ENCODE measurements at regions not wholly inside any gene's neighbourhood (a gene's known extent, or its start where the extent isn't known, plus 50 kb on each side); places are given as distances from the start of the nearest gene placed in this dataset.

DNA sequence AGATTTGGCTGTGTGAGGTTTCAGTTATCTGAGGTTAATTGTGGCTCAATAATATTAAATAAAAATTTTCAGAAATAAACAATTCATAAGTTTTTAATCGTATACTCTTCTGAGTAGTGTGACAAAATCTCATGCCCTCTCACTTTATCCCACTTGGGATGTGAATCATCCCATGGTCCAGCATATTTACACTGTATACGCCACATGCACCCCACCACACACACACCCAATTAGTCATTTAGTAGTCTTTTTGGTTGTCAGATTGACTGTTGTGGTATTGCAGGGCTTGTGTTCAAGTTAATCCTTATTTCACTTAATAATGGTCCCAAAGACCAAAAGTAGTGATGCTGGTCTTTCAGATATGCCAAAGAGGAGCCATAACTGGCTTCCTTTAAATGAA, 66.4 kb upstream of the PCDH9 start:
- Mint-ChIP-seq H3K27me3 (no peaks in the 10 kb centered on the region), H3K4me1 (no peaks in the 10 kb centered on the region), H3K27ac (ENCODE audit: low read depth) (no peak overlapping the region), H3K36me3 (ENCODE audit: insufficient read depth) (no peaks in the 10 kb centered on the region), H3K9me3 (peaks cover 27% of the 10 kb centered on the region), H3K4me3 (no peak overlapping the region)
- ATAC-seq (replicated peaks; ENCODE audit: extremely low read depth, poor library complexity, severe bottlenecking) (no peak), DNase-seq (ENCODE audit: low spot score in 2 of 2) (no peak)

DNA sequence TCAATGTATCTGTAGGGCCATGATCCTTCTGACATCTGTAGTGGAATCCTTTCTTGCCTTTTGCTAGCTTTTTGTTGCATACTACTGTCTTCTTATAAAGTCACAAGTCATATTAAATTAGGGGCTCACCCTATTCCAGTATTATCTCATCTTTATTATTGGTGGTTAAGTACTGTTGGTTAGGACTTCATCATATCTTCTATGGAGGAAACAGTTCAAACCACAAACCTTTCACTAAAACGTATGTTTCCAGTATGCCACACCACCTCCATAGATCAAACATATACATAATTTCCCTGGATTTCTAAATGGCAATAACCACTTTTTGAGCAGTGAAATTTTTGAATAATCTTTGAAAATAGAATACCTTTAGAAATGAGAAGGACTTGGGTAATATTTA, 62.8 kb upstream of the PCDH9 start:
- no peak overlapping the region for H3K27ac Mint-ChIP-seq (ENCODE audit: low read depth)
- H3K4me1 Mint-ChIP-seq: no peaks in the 10 kb centered on the region
- H3K9me3 Mint-ChIP-seq: peaks cover 13% of the 10 kb centered on the region
- no peaks in the 10 kb centered on the region for H3K27me3 Mint-ChIP-seq
- DNase-seq (ENCODE audit: low spot score in 2 of 2) (no peak), ATAC-seq (replicated peaks; ENCODE audit: extremely low read depth, poor library complexity, severe bottlenecking) (no peak)
- H3K4me3 Mint-ChIP-seq: no peak overlapping the region
- no peaks in the 10 kb centered on the region for H3K36me3 Mint-ChIP-seq (ENCODE audit: insufficient read depth)

DNA sequence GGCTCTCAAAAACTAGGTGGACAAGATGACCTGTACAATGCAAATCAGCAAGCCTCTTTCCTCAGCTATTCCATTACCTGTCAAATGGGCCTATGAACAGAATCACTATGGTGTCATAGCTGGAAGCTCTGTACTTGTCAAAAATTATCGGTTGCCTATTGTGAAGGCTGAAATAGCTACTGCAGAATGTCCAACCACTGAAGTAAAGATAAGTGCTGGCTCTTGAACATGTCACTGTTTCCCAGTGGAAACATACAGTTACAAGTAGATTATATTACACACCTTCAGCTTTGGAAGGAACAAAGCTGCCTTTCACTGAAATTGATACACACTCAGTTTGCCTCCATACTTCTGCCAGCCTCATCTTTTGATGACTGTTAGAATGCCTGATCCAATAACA, 55.5 kb upstream of the PCDH9 start:
- ATAC-seq (replicated peaks; ENCODE audit: extremely low read depth, poor library complexity, severe bottlenecking) (no peak), DNase-seq (ENCODE audit: low spot score in 2 of 2) (no peak)
- H3K4me3 Mint-ChIP-seq: no peak overlapping the region
- H3K9me3 Mint-ChIP-seq: peaks cover 10% of the 10 kb centered on the region
- H3K4me1 Mint-ChIP-seq: no peaks in the 10 kb centered on the region
- peaks cover 2% of the 10 kb centered on the region for H3K36me3 Mint-ChIP-seq (ENCODE audit: insufficient read depth)
- no peaks in the 10 kb centered on the region for H3K27me3 Mint-ChIP-seq
- H3K27ac Mint-ChIP-seq (ENCODE audit: low read depth): no peak overlapping the region

DNA sequence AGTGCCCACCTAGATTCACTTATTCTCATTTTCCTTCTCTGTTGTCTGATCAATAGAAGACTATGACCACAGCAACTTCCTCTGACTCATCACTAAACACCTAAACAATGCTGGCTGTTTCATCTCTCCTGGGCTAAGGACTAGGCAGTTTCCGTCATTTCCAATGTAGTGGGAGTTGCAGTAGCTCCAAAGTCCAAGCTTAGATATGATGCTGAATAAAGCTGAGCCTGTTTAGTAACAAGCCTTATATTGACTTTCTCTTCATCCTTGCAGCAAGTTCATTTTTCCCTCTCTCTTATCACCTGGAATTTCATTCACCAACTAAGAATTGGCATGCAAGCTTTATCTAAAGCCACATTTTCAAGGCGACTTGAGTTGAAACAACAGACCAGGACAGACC, 53.5 kb upstream of the PCDH9 start:
- ATAC-seq (replicated peaks; ENCODE audit: extremely low read depth, poor library complexity, severe bottlenecking): no peak
- no peak overlapping the region for H3K27ac Mint-ChIP-seq (ENCODE audit: low read depth)
- H3K4me3 Mint-ChIP-seq: no peak overlapping the region
- no peaks in the 10 kb centered on the region for H3K27me3 Mint-ChIP-seq
- peaks cover 16% of the 10 kb centered on the region for H3K9me3 Mint-ChIP-seq
- peaks cover 2% of the 10 kb centered on the region for H3K36me3 Mint-ChIP-seq (ENCODE audit: insufficient read depth)
- no peaks in the 10 kb centered on the region for H3K4me1 Mint-ChIP-seq
- DNase-seq (ENCODE audit: low spot score in 2 of 2): no peak

DNA sequence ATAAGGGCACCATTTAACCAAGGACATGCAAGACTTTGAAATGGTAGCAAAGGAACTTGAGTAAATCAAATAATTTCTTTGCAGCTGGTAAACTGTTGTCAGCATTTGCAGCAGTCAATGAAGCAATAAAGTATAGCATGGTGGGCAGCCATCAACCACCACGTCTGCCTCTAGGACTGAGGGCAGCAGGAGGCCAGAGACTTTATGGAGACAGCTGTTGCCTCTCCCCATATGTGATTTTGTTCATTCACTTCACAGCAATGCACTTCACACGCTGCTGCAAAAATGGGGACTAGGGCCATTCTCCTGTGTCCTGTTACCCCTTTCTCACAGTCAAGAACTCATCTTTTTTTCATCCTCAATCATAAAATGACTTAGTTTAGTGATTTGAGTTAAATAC, 51.3 kb upstream of the PCDH9 start:
- no peak overlapping the region for H3K27ac Mint-ChIP-seq (ENCODE audit: low read depth)
- DNase-seq (ENCODE audit: low spot score in 2 of 2) (no peak), ATAC-seq (replicated peaks; ENCODE audit: extremely low read depth, poor library complexity, severe bottlenecking) (no peak)
- no peaks in the 10 kb centered on the region for H3K27me3 Mint-ChIP-seq
- H3K4me1 Mint-ChIP-seq: no peaks in the 10 kb centered on the region
- no peak overlapping the region for H3K4me3 Mint-ChIP-seq
- peaks cover 2% of the 10 kb centered on the region for H3K36me3 Mint-ChIP-seq (ENCODE audit: insufficient read depth)
- peaks cover 16% of the 10 kb centered on the region for H3K9me3 Mint-ChIP-seq
